GM18858 (cell line): ENCODE measurements at regions not wholly inside any gene's neighbourhood (a gene's known extent, or its start where the extent isn't known, plus 50 kb on each side); places are given as distances from the start of the nearest gene placed in this dataset.

Experiments
- ATAC-seq: cut with Tn5 transposase; IDR thresholded peaks from one replicate; pipeline ENCODE4 v1.9.1; 2021; ENCODE audit not compliant: unreplicated experiment

DNA sequence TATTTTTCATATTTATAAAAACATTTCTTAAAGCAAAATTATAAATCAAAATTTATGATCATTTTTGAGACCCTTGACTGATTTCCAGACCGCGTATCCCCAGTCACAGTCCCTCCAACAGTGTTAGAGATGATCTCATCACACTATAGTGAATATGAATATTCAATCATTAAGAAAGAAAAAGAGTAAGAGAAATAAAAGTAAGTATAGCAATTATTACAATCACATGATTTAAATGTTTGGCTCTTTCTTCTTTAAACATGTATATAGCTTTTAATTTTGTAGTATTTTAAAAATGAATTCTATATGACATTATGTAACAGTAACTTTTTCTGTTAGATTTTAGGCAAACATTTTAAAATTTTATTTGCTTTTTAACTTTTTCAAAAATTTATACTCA is 438.3 kb downstream of the RFPL4B start:
- ATAC-seq = no peak

- no peak for ATAC-seq
Measured at GRCh38 chr6:112786801-112787200, 439.7 kb downstream of the RFPL4B start.

GRCh38 chr6:112787371-112787770 is 440.2 kb downstream of the RFPL4B start:
- no peak for ATAC-seq

- no peak for ATAC-seq
Measured at GRCh38 chr6:112795316-112795715, 448.2 kb downstream of the RFPL4B start.

- no peak for ATAC-seq
Measured at GRCh38 chr6:112796712-112797111, 449.6 kb downstream of the RFPL4B start.

- no peak for ATAC-seq
Measured at GRCh38 chr6:112799889-112800288, 452.8 kb downstream of the RFPL4B start.

- ATAC-seq = peak; percentile 19
Measured at GRCh38 chr6:112800439-112800838, 453.3 kb downstream of the RFPL4B start.

DNA sequence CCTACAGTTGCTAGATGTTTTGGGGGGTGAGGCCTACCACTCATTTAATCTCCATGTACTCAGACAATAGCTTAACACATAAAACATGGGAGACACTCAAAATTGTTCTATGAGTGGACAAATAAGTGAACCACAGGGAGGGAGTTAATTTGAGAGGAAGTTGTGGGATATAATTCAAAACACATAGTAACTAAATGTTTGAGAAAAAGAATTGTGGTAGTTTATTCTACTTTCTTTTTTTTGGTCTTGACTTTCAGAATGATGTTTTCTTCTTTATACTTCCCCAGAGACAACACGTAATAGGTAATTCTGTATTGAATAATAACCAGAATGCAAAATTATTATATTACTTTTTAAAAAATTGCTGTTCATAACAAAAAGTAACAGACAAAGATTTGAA is 453.8 kb downstream of the RFPL4B start:
- ATAC-seq = peak; percentile 39

- no peak for ATAC-seq
Measured at GRCh38 chr6:112801468-112802080, 454.4 kb downstream of the RFPL4B start.

GRCh38 chr6:112802144-112802543 is 455.0 kb downstream of the RFPL4B start:
- ATAC-seq = no peak

DNA sequence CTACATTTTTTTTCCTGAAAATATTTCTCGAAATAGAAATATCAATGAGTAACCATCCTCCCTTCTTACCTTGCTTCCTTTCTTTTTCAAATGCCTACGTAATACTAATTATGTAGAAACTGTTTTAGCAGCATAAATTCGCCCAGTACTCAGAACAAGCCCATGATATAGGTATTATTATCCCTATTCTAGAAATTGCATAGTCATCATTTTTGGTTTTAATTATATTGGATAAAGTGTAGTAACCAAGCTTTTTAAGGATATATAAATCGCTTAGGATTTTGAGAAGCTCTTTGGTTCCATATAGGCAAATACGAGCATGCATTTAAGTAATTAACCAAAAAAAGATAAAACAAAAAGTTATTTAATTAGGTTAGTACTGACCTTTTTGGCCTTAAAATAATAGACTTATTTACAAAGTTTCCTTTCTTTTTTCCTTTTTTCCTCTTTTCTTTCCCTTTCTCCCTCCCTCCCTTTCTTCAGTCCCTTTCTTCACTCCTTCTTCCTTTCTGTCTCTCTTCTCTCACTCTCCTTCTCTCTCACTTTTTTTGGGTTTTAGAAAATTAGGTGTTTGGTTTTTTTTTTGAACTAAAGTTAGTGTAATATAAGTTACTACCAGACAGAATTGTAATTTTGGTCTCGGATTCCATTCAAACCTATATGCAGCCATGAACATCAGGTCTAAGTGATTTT is 457.7 kb downstream of the RFPL4B start:
- no peak for ATAC-seq

- ATAC-seq = no peak
Measured at GRCh38 chr6:112806163-112806865, 459.2 kb downstream of the RFPL4B start.

GRCh38 chr6:112821476-112821875 is 474.3 kb downstream of the RFPL4B start:
- ATAC-seq = no peak

DNA sequence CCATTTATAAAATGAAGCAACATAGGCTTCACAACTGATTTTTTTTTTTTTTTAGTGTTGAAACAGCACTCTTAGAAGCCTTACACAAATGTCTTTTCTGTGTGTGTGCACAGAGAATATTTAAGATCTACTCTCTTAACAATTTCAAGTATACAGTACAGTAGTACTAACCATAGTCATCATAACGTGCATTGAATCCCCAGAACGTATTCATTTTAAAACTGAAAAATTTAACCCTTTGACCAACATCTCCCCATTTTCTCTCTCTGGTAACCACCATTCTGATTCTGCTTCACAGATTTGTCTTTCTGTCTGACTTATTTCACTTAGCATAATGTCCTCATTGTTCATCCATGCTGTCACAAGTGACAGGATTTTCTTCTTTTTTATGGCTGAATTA is 475.6 kb downstream of the RFPL4B start:
- no peak for ATAC-seq

- ATAC-seq = peak; percentile 95
Measured at GRCh38 chr6:112827793-112828192, 480.7 kb downstream of the RFPL4B start.

GRCh38 chr6:112831022-112831421 is 483.9 kb downstream of the RFPL4B start:
- ATAC-seq = no peak

GRCh38 chr6:112833581-112834131 is 486.5 kb downstream of the RFPL4B start:
- ATAC-seq = no peak

- no peak for ATAC-seq
Measured at GRCh38 chr6:112835078-112835477, 487.9 kb downstream of the RFPL4B start.

DNA sequence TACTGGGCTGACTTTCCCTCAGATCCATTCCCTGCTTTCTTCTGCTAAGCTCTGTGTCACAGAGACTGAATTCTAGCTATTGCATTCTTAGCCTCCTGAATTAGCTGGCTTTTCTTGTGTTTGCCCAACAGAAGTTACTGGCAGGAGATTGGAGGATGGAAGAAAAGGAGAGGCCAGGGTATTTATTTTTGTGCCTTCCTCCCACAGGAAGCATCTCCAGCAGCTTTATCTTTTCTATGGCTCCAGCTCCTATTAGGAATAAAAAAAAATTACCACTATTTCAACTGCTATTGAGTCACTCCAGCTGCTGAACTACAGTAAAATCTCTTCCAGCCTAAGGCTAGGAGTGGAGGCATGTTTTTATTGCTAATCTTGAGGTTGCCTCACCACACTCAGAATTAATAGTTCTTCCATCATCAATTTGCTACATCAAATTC is 492.4 kb downstream of the RFPL4B start:
- ATAC-seq = no peak

DNA sequence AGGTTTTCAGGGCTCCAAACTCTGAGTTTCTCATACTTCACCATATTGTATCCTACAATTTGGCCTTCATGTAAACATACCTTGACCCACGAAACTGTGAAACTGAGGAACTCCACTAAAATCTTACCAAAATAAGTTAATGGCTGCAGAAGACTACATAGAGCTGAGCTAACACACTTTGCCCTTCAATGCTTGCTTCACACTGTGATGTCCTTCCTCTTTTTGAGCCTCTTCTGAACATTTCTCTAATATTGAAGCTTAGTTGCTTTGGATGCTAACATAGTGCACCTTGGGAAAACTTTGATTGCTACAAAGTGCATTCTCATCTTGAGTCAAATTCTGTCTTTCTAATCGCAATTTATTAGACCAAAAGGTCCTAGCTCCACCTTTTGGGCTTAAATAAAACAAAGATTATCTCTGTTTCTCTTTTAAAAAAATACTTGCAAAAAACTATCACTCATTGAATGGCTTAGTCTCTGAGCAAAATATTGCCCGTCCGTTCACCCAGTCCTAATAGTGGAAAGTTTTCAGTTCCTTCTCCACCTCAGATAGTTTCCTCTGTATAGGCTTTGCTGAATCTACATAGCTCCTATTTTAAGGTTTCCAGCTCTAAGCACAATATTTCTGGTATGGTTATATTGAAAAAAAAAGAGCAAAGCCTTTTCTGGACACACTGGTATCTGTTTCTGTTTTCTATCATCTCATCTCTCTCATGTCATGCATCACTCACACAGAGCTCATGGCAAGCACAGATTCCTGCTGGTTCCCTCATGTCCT is 494.6 kb downstream of the RFPL4B start:
- ATAC-seq = peak; percentile 60

GRCh38 chr6:112842330-112842685 is 495.2 kb downstream of the RFPL4B start:
- ATAC-seq = peak; percentile 35
